Pancreas (tissue), 10 donors: ENCODE measurements at regions not wholly inside any gene's neighbourhood (a gene's known extent, or its start where the extent isn't known, plus 50 kb on each side); places are given as distances from the start of the nearest gene placed in this dataset.

Experiments used
- ATAC-seq, 4 donors: fragments of 200-7000 bp; cut with Tn5 transposase; one replicate each; pipeline versions ENCODE4 v1.8.0 to v1.9.1; 2020; ENCODE audit warnings: mild to moderate bottlenecking in 4 of 4, moderate library complexity in 4 of 4
- DNase-seq, 6 donors: peaks; one replicate each; pipeline ENCODE4 v3.0.0-alpha.2; 2020
- FAIRE-seq: peaks from 2 replicates; lab custom pipeline; 2012; peaks lifted over from hg19 to GRCh38; lab: Jason Lieb, UNC
- H3K27ac ChIP-seq, 4 donors: fragments of 200-600 bp; sonication (generic); 1 replicate in 3 of 4; 2 replicates in 1 of 4; pipeline versions ENCODE4 v1.5.0 to v1.8.0; 2020
- H3K27me3 ChIP-seq, 4 donors: fragments of 200-600 bp; one replicate each; pipeline ENCODE4 v1.8.0; 2021
- H3K36me3 ChIP-seq, 3 donors: fragments of 200-600 bp; sonication (generic) in 1 of 3; one replicate each; pipeline versions ENCODE4 v1.5.0 to v1.8.0; 2020 to 2021
- H3K4me1 ChIP-seq, 3 donors: fragments of 200-600 bp; one replicate each; pipeline ENCODE4 v1.8.0; 2021
- H3K4me3 ChIP-seq, 4 donors: fragments of 200-600 bp; sonication (generic) in 2 of 4; one replicate each; pipeline versions ENCODE4 v1.5.0 to v1.8.0; 2020 to 2021
- H3K9me3 ChIP-seq, 4 donors: fragments of 200-600 bp; one replicate each; pipeline ENCODE4 v1.8.0; 2021
- CTCF ChIP-seq, 4 donors: fragments of 200-600 bp; sonication (generic) in 3 of 4; IDR thresholded peaks; one replicate each; pipeline versions ENCODE4 v1.5.0 to v1.8.0; 2021; ENCODE audit warnings: antibody characterized with exemption in 4 of 4
- WGBS, 2 donors: extraction: QIAGEN DNeasy Blood & Tissue Kit; methylation state at CpG; one replicate each; pipeline ENCODE4 v1.1.7; 2013; 5-methylcytosine and 5-hydroxymethylcytosine counted together
- intact Hi-C, 3 donors: fragments of 100-400 bp; cut with DNase I; formaldehyde crosslinking; loops; one replicate each; pipeline versions ENCODE4 v1.11.1 to v1.14.2; 2022
- donor health status: healthy with polysubstance abuse.
- donor health status: DM: no; HTN: no; CAD: no; lungs with moderate emphysema.
- donor health status: DM: no; HTN: no; CAD: no.
- donor health status: control.
- donor health status: control.
- donor health status: Bipolar disorder and iron deficiency.
- donor health status: DM: yes; HTN: yes; CAD: no.
- donor health status: DM: no; HTN: no; CAD: no.
- donor health status: DM: no; HTN: no; CAD: no.
- donor health status: DM: yes; HTN: yes; CAD: no.

DNA sequence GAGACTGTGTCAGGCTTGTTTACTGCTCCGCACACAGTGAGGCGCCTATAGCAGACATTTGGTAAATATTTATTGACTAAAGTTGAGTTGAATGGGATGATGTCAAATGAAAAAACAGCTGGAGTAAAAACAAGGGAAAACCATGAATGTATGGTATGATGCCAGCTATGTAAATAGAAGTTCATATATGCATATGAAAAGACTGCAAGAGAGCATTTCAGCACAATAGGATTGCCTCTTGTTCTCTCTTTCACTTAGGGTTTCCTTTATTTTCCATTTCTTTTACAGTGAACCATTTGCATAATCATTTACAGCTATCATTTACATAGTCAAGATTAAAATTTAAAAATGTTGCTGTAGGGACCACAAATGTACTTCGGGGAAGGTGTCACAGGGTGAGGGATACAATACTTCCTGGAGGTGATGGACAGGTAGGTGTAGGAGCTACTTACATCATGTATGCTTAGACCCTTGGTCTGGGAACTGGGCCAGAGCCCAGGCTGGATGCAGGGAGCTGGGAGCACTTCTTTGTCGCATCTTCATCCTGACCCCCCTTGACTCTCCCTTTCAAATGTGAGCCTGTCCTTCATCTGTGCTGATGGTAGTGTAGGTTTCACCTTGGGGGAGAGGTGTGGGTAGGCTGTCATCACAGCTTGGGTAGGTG, 113.3 kb downstream of the UTP18 start:
- no peaks in the 10 kb centered on the region for H3K36me3 ChIP-seq
- DNase-seq (no peak), FAIRE-seq (no peak), ATAC-seq (no peak)
- no peaks in the 10 kb centered on the region for H3K9me3 ChIP-seq
- H3K27me3 ChIP-seq = no peaks in the 10 kb centered on the region
- WGBS, 2 donors = 78 to 80% methylated on average over 4 of the region's 4 CpGs
- intact Hi-C loops = loop anchor here in 2 of 3 donors (5.0 to 10.0 kb wide), 2 partner anchors 159 to 161 kb away; no protein-coding TSS in a partner anchor
- no peak overlapping the region for H3K27ac ChIP-seq
- H3K4me3 ChIP-seq = no peak overlapping the region
- no peak for TF ChIP-seq CTCF (IDR thresholded peaks at IDR 0.05)
- no peaks in the 10 kb centered on the region for H3K4me1 ChIP-seq

- Histone ChIP-seq H3K9me3 (no peaks in the 10 kb centered on the region), H3K4me1 (no peaks in the 10 kb centered on the region), H3K4me3 (no peak overlapping the region), H3K27ac (no peak overlapping the region), H3K27me3 (no peaks in the 10 kb centered on the region), H3K36me3 (no peaks in the 10 kb centered on the region)
- peak in 1 of 4 donors; percentile 42 for ATAC-seq
- 63 to 76% methylated on average over 4 of the region's 4 CpGs for WGBS, 2 donors
- no peak for FAIRE-seq
- intact Hi-C loops = loop anchor here in 2 of 3 donors (5.0 to 10.0 kb wide), 2 partner anchors 158 to 161 kb away; no protein-coding TSS in a partner anchor
- DNase-seq = no peak
- TF ChIP-seq CTCF (IDR thresholded peaks at IDR 0.05) = no peak
These were observed 113.9 kb downstream of the UTP18 start for GRCh38 chr17:51374209-51374608.

- Histone ChIP-seq H3K9me3 (no peaks in the 10 kb centered on the region), H3K4me3 (no peak overlapping the region), H3K27ac (no peak overlapping the region), H3K36me3 (no peaks in the 10 kb centered on the region), H3K27me3 (no peaks in the 10 kb centered on the region), H3K4me1 (no peaks in the 10 kb centered on the region)
- DNase-seq (no peak), ATAC-seq (no peak), FAIRE-seq (no peak)
- TF ChIP-seq CTCF (IDR thresholded peaks at IDR 0.05) = no peak
- WGBS, 2 donors = 66 to 68% methylated on average over 3 of the region's 3 CpGs
- intact Hi-C loops = loop anchor here in 1 of 3 donors (10.0 kb wide), 1 partner anchor 159 kb away; no protein-coding TSS in a partner anchor
These were observed 115.4 kb downstream of the UTP18 start for GRCh38 chr17:51375771-51376170.

- Histone ChIP-seq H3K27ac (no peak overlapping the region), H3K4me3 (no peak overlapping the region), H3K27me3 (no peaks in the 10 kb centered on the region), H3K36me3 (no peaks in the 10 kb centered on the region), H3K9me3 (no peaks in the 10 kb centered on the region), H3K4me1 (no peaks in the 10 kb centered on the region)
- ATAC-seq (no peak), DNase-seq (no peak), FAIRE-seq (no peak)
- TF ChIP-seq CTCF (IDR thresholded peaks at IDR 0.05) = no peak
- intact Hi-C loops = loop anchor here in 1 of 3 donors (10.0 kb wide), 1 partner anchor 158 kb away; no protein-coding TSS in a partner anchor
- WGBS, 2 donors = 81 to 83% methylated on average over 1 of the region's 1 CpG
These were observed 116.4 kb downstream of the UTP18 start for GRCh38 chr17:51376739-51377138.

DNA sequence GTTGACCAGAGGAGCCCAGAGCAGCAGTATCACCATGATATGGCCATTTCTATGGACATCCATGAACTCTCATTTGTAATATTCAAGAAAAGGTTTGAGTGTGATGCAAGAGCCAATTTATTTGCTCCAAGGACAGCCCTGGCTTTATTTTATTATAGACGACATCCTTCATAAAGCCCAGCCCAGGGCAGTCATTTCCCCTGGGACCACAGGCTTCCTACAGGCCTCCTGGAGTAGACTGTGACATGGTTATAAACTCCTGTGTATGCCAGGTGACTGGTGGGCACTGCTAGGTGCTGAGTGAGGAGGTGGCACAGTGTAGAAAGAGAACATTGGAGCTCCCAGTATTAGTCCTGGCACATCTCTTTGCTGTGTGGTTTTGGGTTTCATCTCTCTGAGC, 120.9 kb downstream of the UTP18 start:
- H3K36me3 ChIP-seq = no peaks in the 10 kb centered on the region
- FAIRE-seq (no peak), ATAC-seq (no peak), DNase-seq (no peak)
- TF ChIP-seq CTCF (IDR thresholded peaks at IDR 0.05) = no peak
- no peaks in the 10 kb centered on the region for H3K9me3 ChIP-seq
- H3K27ac ChIP-seq = no peak overlapping the region
- H3K27me3 ChIP-seq = no peaks in the 10 kb centered on the region
- intact Hi-C loops = no loop called here
- 61 to 66% methylated on average over 1 of the region's 1 CpG for WGBS, 2 donors
- H3K4me1 ChIP-seq = no peaks in the 10 kb centered on the region
- no peak overlapping the region for H3K4me3 ChIP-seq
